CD4-positive, CD25-positive, alpha-beta regulatory T cell (primary cell): ENCODE measurements at regions not wholly inside any gene's neighbourhood (a gene's known extent, or its start where the extent isn't known, plus 50 kb on each side); places are given as distances from the start of the nearest gene placed in this dataset.
"Not testable (repeated sequence)": the region's sequence is repeated elsewhere in the genome, so short reads cannot be mapped to it uniquely, and the experiment has no call there.

Experiments used
- ATAC-seq, 2 donors: fragments of 150-1000 bp; cut with Tn5 transposase; one replicate each; pipeline ENCODE4 v1.10.0; 2021; ENCODE audit warnings: low read depth in 2 of 2, moderate number of reproducible peaks in 2 of 2, moderate library complexity in 1 of 2
- DNase-seq, 3 donors: peaks; one replicate each; pipeline versions ENCODE4 v3.0.0 to v3.0.0-alpha.2; 2012 to 2022; ENCODE audit warnings: mixed read lengths in 1 of 3
- H3K27ac ChIP-seq: one replicate; pipeline ENCODE4 v1.7.0; 2013; ENCODE audit warnings: mild to moderate bottlenecking, low read length; ENCODE audit not compliant: insufficient read depth, poor library complexity, severe bottlenecking
- H3K27me3 ChIP-seq: one replicate; pipeline ENCODE4 v1.7.0; 2013; ENCODE audit warnings: low read length; ENCODE audit not compliant: control insufficient read depth, insufficient read depth
- H3K36me3 ChIP-seq: one replicate; pipeline ENCODE4 v1.7.0; 2013; ENCODE audit warnings: mild to moderate bottlenecking, low read length, moderate library complexity; ENCODE audit not compliant: control insufficient read depth, insufficient read depth
- H3K4me1 ChIP-seq: 2 replicates; pipeline ENCODE4 v1.7.0; 2013; ENCODE audit warnings: mild to moderate bottlenecking, low read length; ENCODE audit not compliant: insufficient read depth, control insufficient read depth, poor library complexity, severe bottlenecking
- H3K4me3 ChIP-seq: one replicate; pipeline ENCODE4 v1.7.0; 2013; ENCODE audit warnings: low read depth, mild to moderate bottlenecking, low read length, moderate library complexity
- H3K9me3 ChIP-seq, 2 experiments: 1 replicate in 1 of 2; 2 replicates in 1 of 2; pipeline ENCODE4 v1.7.0; 2013; ENCODE audit warnings: low read length in 2 of 2, mild to moderate bottlenecking in 1 of 2, moderate library complexity in 1 of 2; ENCODE audit not compliant: control insufficient read depth in 2 of 2
- H3K27ac Mint-ChIP-seq, 3 donors: one replicate each; pipeline ENCODE4 v1.8.0; 2020 to 2022; ENCODE audit warnings: mild to moderate bottlenecking in 3 of 3, mixed read lengths in 3 of 3, moderate library complexity in 2 of 3
- H3K27me3 Mint-ChIP-seq: one replicate; pipeline ENCODE4 v1.8.0; 2022; ENCODE audit warnings: mild to moderate bottlenecking, mixed read lengths
- H3K36me3 Mint-ChIP-seq: one replicate; pipeline ENCODE4 v1.8.0; 2020; ENCODE audit warnings: mixed read lengths
- H3K4me1 Mint-ChIP-seq, 4 donors: one replicate each; pipeline ENCODE4 v1.8.0; 2020 to 2022; ENCODE audit warnings: mixed read lengths in 4 of 4, mild to moderate bottlenecking in 1 of 4
- H3K4me3 Mint-ChIP-seq, 4 donors: one replicate each; pipeline ENCODE4 v1.8.0; 2020 to 2022; ENCODE audit warnings: mild to moderate bottlenecking in 4 of 4, mixed read lengths in 4 of 4, moderate library complexity in 3 of 4
- H3K9me3 Mint-ChIP-seq, 7 donors: one replicate each; pipeline ENCODE4 v1.8.0; 2020 to 2022; ENCODE audit warnings: mixed read lengths in 7 of 7, mild to moderate bottlenecking in 3 of 7, moderate library complexity in 2 of 7

DNA sequence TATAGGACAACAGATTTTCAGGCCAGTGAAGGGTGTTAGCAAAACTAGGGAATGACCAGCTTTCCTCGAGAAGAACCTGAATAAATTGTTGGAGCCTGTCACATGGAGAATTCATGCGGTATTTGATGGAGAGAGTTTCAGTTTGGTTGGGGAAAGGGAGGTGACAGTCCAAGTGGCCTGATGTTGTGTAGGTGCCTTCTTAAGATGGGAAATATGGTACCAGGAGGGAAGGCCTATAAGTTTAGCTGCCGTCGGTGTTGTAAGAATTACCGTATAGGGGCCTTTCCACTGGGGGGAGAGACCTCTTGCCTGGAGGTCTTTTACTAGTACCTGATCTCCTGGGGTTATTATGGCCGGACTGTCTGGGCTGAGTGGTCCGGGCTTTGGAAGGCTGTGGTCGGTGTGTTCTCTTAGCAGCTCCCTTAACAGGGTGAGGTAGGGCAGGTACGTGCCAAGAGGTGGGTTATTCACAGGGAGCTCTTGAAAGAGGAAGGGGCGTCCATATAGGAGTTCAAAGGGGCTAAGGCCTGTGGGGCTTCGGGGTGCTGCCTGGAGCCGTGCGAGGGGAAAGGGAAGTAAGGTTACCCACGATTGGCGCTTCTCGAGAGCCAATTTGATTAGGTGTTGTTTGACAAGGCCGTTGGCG is 641.1 kb upstream of the DPP6 start:
- DNase-seq, H3K36me3 ChIP-seq, H3K4me1 ChIP-seq, H3K27ac Mint-ChIP-seq, H3K9me3 ChIP-seq, H3K4me3 ChIP-seq, H3K27ac ChIP-seq, ATAC-seq, H3K27me3 Mint-ChIP-seq, H3K4me3 Mint-ChIP-seq, H3K4me1 Mint-ChIP-seq, H3K36me3 Mint-ChIP-seq, H3K27me3 ChIP-seq: not testable (repeated sequence)
- H3K9me3 Mint-ChIP-seq, result peaks cover 0 to 16% (median 7%) of the 10 kb centered on the region in 7 donors

DNA sequence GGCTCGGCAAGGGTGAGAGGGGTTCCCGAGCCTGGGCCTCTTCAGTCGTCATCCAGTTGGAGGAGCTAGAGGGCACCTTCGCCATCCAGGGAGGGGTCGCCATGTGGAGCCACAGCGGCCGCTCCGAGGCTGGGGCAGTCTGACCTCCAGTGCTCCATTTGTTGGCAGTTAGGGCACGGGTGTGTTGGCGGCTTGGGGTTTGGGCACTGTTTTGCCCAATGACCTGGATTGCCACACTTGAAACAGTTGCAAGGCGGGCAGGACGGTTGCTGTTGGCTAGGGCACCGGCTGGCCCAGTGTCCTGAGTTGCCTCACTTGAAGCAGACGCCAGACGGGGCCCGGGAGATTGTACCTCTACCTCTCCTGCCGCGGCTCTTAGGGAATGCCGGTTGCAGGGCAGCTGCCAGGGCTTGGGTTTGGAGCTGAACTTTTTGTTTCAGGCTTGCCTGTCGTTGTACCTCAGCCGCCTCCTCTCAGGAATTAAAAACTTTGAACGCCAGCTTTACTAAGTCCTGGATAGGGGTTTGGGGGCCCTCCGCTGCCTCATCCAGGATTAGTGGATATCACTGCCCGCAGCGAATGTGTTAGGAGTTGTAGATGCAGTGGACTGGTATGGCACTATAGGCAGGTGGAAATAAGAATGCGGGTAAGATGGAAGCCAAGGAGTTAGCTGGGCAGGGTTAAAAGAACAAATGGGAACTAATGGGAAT is 639.9 kb upstream of the DPP6 start:
- H3K36me3 ChIP-seq, H3K4me3 Mint-ChIP-seq, H3K27ac ChIP-seq, H3K4me3 ChIP-seq, H3K4me1 Mint-ChIP-seq, H3K4me1 ChIP-seq, H3K27me3 Mint-ChIP-seq, H3K27ac Mint-ChIP-seq, H3K27me3 ChIP-seq, H3K9me3 ChIP-seq, DNase-seq, ATAC-seq, H3K36me3 Mint-ChIP-seq: not testable (repeated sequence)
- H3K9me3 Mint-ChIP-seq, result peaks cover 0 to 16% (median 7%) of the 10 kb centered on the region in 7 donors

DNA sequence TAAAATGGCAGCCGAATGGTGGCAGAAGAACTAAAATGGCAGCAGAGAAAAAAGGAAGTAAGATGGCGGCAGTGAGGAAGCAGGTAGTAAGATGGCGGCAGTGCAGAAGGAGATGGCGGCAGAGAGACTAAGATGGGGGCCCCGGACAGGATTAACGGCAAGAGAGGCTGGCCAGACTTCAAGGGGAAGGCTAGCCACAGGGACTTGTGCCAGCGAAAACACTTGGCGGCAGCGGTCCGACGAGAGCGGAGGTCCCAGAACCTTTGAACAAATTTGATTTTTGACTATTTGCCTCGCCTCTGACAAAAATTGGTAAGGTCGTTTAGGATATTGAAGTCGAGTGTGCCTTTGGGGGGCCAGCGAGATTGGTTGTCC is 639.4 kb upstream of the DPP6 start:
- not testable (repeated sequence) for DNase-seq, H3K27ac Mint-ChIP-seq, H3K27ac ChIP-seq, H3K4me3 ChIP-seq, H3K36me3 Mint-ChIP-seq, H3K27me3 ChIP-seq, H3K4me3 Mint-ChIP-seq, H3K36me3 ChIP-seq, H3K9me3 ChIP-seq, ATAC-seq, H3K4me1 Mint-ChIP-seq, H3K27me3 Mint-ChIP-seq, H3K4me1 ChIP-seq
- peaks cover 0 to 16% (median 7%) of the 10 kb centered on the region in 7 donors for H3K9me3 Mint-ChIP-seq

DNA sequence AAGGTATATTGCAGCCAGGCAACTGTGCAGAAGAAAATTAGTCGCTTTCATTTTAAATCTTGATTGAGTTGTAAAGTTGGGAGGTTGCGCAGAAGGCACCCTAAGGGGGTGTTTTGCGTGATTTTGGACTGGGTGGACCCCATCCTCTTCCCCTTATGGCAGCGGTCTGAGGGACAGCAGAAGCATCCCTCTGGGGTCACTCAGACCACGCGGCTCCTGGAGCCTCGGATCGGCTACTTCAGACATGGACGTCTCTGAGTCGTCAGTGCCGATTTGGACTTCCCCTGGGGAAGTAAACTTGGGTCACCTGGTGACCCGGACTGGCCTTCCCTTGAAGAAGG is 639.0 kb upstream of the DPP6 start:
- no peaks in the 10 kb centered on the region for H3K4me1 Mint-ChIP-seq

DNA sequence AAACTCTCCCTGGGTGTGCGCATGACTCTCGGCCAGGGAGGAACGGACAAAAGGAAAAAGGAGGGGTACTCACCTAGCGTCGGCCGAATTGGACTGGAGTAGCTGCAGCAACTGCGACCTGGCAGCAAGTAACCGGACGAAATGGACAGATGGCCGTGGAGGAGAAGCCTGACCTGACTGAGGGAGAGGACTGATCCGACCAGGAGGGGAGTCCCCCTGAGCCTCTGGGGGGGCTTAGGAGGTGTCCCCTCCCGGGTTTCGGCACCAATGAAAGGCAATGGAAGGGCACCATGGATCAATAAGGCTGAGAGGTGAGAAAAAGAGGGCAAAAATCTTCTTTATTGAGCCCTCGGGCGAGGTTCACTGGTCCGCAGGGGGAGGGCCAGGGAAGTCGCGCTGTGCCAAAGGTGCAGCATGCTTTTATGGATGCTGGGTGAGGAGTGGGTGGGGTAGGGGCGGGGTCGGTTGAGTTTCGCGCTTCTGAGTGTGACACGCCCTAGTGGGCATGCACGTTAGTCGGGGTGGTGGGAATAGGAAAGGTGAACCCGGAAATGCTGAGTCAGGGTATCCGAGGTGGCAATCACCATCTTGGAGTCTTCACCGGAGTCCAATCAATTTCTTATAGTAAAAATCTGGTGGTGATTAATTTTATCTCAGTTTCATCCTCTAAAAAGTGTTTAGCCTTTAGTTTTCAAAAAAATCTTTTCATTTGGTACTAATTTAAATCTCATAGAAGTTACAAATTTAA is 638.5 kb upstream of the DPP6 start:
- DNase-seq (no peak), ATAC-seq (no peak)
- Histone ChIP-seq H3K27ac (no peak overlapping the region), H3K4me3 (no peak overlapping the region), H3K4me1 (no peaks in the 10 kb centered on the region), H3K9me3 (peaks cover 0 to 4% of the 10 kb centered on the region in 2 experiments), H3K27me3 (no peaks in the 10 kb centered on the region), H3K36me3 (no peaks in the 10 kb centered on the region)
- Mint-ChIP-seq H3K9me3 (peaks cover 0 to 18% (median 10%) of the 10 kb centered on the region in 7 donors), H3K4me1 (no peaks in the 10 kb centered on the region), H3K27ac (no peak overlapping the region), H3K27me3 (no peaks in the 10 kb centered on the region), H3K4me3 (no peak overlapping the region), H3K36me3 (peaks cover 4% of the 10 kb centered on the region)

More for the DNA sequence above, 639.0 kb upstream of the DPP6 start:
- H3K4me3 Mint-ChIP-seq, result no peak overlapping the region
- no peak overlapping the region for H3K27ac Mint-ChIP-seq
- no peaks in the 10 kb centered on the region for H3K27me3 ChIP-seq
- no peaks in the 10 kb centered on the region for H3K27me3 Mint-ChIP-seq
- H3K4me1 ChIP-seq, result no peaks in the 10 kb centered on the region
- ATAC-seq (no peak), DNase-seq (no peak)
- H3K36me3 ChIP-seq, result no peaks in the 10 kb centered on the region
- peaks cover 0 to 4% of the 10 kb centered on the region in 2 experiments for H3K9me3 ChIP-seq
- H3K36me3 Mint-ChIP-seq, result peaks cover 4% of the 10 kb centered on the region
- no peak overlapping the region for H3K27ac ChIP-seq
- no peak overlapping the region for H3K4me3 ChIP-seq
- peaks cover 0 to 16% (median 7%) of the 10 kb centered on the region in 7 donors for H3K9me3 Mint-ChIP-seq

DNA sequence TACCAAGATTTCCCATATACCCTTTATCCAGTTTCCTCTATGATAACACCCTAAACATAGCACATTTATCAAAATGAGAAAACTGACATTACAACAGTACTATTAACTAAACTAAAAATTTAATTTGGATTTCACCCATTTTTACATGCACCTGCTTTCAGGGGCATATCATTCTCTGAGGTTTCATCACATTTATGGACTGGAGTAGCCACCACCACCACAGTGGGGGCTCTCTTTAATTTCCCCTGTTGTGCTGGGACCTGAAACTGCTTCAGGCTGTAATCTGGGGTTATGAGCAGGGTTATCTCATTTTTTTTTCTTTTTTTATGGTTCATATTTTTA is 637.9 kb upstream of the DPP6 start:
- Mint-ChIP-seq H3K36me3 (peaks cover 4% of the 10 kb centered on the region), H3K27ac (no peak overlapping the region), H3K4me3 (no peak overlapping the region), H3K9me3 (peaks cover 0 to 18% (median 10%) of the 10 kb centered on the region in 7 donors), H3K27me3 (no peaks in the 10 kb centered on the region), H3K4me1 (no peaks in the 10 kb centered on the region)
- H3K36me3 ChIP-seq, result no peaks in the 10 kb centered on the region
- peaks cover 0 to 4% of the 10 kb centered on the region in 2 experiments for H3K9me3 ChIP-seq
- no peak overlapping the region for H3K27ac ChIP-seq
- ATAC-seq (no peak), DNase-seq (no peak)
- H3K4me1 ChIP-seq, result no peaks in the 10 kb centered on the region
- no peaks in the 10 kb centered on the region for H3K27me3 ChIP-seq
- H3K4me3 ChIP-seq, result no peak overlapping the region

DNA sequence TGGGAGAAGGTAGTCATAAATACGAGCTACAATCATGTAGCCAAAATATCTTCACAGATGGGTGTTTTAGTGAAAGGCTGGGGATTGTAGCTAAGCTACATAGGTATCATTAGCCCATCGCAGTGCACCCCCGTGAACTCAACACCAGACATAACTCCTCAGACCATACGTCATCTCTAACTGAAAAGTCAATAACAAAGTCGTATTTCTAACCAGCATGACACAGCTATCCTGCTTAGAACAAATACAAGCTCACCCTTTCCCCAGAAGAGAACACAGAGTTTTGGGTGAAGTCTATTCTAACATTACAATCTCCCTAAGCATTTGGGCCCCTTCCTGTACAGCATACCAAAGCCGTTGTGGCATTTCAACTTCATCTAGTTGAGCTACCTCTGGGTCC is 636.6 kb upstream of the DPP6 start:
- H3K27me3 ChIP-seq, result no peaks in the 10 kb centered on the region
- H3K36me3 ChIP-seq, result no peaks in the 10 kb centered on the region
- no peak for DNase-seq
- ATAC-seq, result no peak
- H3K9me3 ChIP-seq, result peaks cover 0 to 4% of the 10 kb centered on the region in 2 experiments
- H3K4me3 ChIP-seq, result no peak overlapping the region
- no peaks in the 10 kb centered on the region for H3K4me1 ChIP-seq
- Mint-ChIP-seq H3K27me3 (no peaks in the 10 kb centered on the region), H3K27ac (no peak overlapping the region), H3K4me3 (no peak overlapping the region), H3K36me3 (peaks cover 4% of the 10 kb centered on the region), H3K9me3 (peaks cover 0 to 18% (median 8%) of the 10 kb centered on the region in 7 donors), H3K4me1 (no peaks in the 10 kb centered on the region)
- H3K27ac ChIP-seq, result no peak overlapping the region
